Trophoblast cell (in vitro differentiated cells and primary cell): ENCODE measurements at regions not wholly inside any gene's neighbourhood (a gene's known extent, or its start where the extent isn't known, plus 50 kb on each side); places are given as distances from the start of the nearest gene placed in this dataset.

Experiments used
- DNase-seq, 2 donors: peaks; one replicate each; pipeline ENCODE4 v3.0.0-alpha.2; 2016
- H2AFZ ChIP-seq: 2 replicates; pipeline ENCODE4 v1.6.1; 2013; ENCODE audit warnings: low read length, moderate library complexity, mild to moderate bottlenecking; ENCODE audit not compliant: insufficient read depth, poor library complexity
- H2AK5ac ChIP-seq: 2 replicates; pipeline ENCODE4 v1.6.1; 2013; ENCODE audit warnings: mild to moderate bottlenecking, low read length
- H2BK120ac ChIP-seq: 2 replicates; pipeline ENCODE4 v1.6.1; 2013; ENCODE audit warnings: low read length, mild to moderate bottlenecking, moderate library complexity; ENCODE audit not compliant: insufficient read depth, poor library complexity
- H2BK12ac ChIP-seq: 2 replicates; pipeline ENCODE4 v1.6.1; 2013; ENCODE audit warnings: mild to moderate bottlenecking, low read length, moderate library complexity
- H2BK5ac ChIP-seq: 2 replicates; pipeline ENCODE4 v1.6.1; 2013; ENCODE audit warnings: low read length, low read depth, moderate library complexity, mild to moderate bottlenecking; ENCODE audit not compliant: poor library complexity
- H3K14ac ChIP-seq: 2 replicates; pipeline ENCODE4 v1.6.1; 2013; ENCODE audit warnings: mild to moderate bottlenecking, low read length
- H3K18ac ChIP-seq: 2 replicates; pipeline ENCODE4 v1.6.1; 2013; ENCODE audit warnings: mild to moderate bottlenecking, low read length
- H3K23ac ChIP-seq: 2 replicates; pipeline ENCODE4 v1.6.1; 2013; ENCODE audit warnings: low read length
- H3K27ac ChIP-seq: 2 replicates; pipeline ENCODE4 v1.5.1; 2013; ENCODE audit warnings: low read depth, mild to moderate bottlenecking, inconsistent platforms, low read length, moderate library complexity
- H3K27me3 ChIP-seq: 2 replicates; pipeline ENCODE4 v1.6.1; 2013; ENCODE audit warnings: inconsistent platforms, mild to moderate bottlenecking, low read length, moderate library complexity; ENCODE audit not compliant: insufficient read depth
- H3K36me3 ChIP-seq, 2 experiments: 1 replicate in 1 of 2; 2 replicates in 1 of 2; pipeline ENCODE4 v1.6.1; 2013; ENCODE audit warnings: low read length in 2 of 2, mild to moderate bottlenecking in 2 of 2, moderate library complexity in 1 of 2; ENCODE audit not compliant: insufficient read depth in 2 of 2, control insufficient read depth in 1 of 2
- H3K4ac ChIP-seq: 2 replicates; pipeline ENCODE4 v1.6.1; 2013; ENCODE audit warnings: low read depth, mild to moderate bottlenecking, low read length, moderate library complexity
- H3K4me1 ChIP-seq, 2 experiments: 1 replicate in 1 of 2; 2 replicates in 1 of 2; pipeline ENCODE4 v1.6.1; 2013; ENCODE audit warnings: low read length in 2 of 2, mild to moderate bottlenecking in 2 of 2, moderate library complexity in 1 of 2; ENCODE audit not compliant: insufficient read depth in 2 of 2, control insufficient read depth in 1 of 2
- H3K4me2 ChIP-seq: 2 replicates; pipeline ENCODE4 v1.6.1; 2013; ENCODE audit warnings: inconsistent platforms, mild to moderate bottlenecking, low read length, moderate library complexity
- H3K4me3 ChIP-seq: 2 replicates; pipeline ENCODE4 v1.5.1; 2013; ENCODE audit warnings: mild to moderate bottlenecking, low read depth, low read length, inconsistent platforms
- H3K79me1 ChIP-seq: one replicate; pipeline ENCODE4 v1.6.1; 2013; ENCODE audit warnings: low read length
- H3K79me2 ChIP-seq: 2 replicates; pipeline ENCODE4 v1.6.1; 2013; ENCODE audit warnings: low read length, mild to moderate bottlenecking; ENCODE audit not compliant: control insufficient read depth, insufficient read depth, poor library complexity
- H3K9ac ChIP-seq: 2 replicates; pipeline ENCODE4 v1.6.1; 2013; ENCODE audit warnings: mild to moderate bottlenecking, low read length
- H3K9me3 ChIP-seq: 2 replicates; pipeline ENCODE4 v1.6.1; 2013; ENCODE audit warnings: low read depth, mild to moderate bottlenecking, control low read depth, inconsistent platforms, low read length; ENCODE audit not compliant: insufficient read depth
- H4K12ac ChIP-seq: 2 replicates; pipeline ENCODE4 v1.6.1; 2013; ENCODE audit warnings: low read depth, mild to moderate bottlenecking, low read length, moderate library complexity
- H4K8ac ChIP-seq: 2 replicates; pipeline ENCODE4 v1.6.1; 2013; ENCODE audit warnings: low read depth, mild to moderate bottlenecking, low read length, moderate library complexity
- H4K91ac ChIP-seq: one replicate; pipeline ENCODE4 v1.6.1; 2013; ENCODE audit warnings: low read depth, mild to moderate bottlenecking, low read length, moderate library complexity
- WGBS: extraction: QIAGEN DNeasy Blood & Tissue Kit; methylation state at CpG from one replicate; pipeline ENCODE4 v1.1.7; 2013; ENCODE audit warnings: missing lambda C conversion rate; ENCODE audit not compliant: insufficient read length, insufficient coverage; ENCODE audit errors: extremely low coverage; 5-methylcytosine and 5-hydroxymethylcytosine counted together

DNA sequence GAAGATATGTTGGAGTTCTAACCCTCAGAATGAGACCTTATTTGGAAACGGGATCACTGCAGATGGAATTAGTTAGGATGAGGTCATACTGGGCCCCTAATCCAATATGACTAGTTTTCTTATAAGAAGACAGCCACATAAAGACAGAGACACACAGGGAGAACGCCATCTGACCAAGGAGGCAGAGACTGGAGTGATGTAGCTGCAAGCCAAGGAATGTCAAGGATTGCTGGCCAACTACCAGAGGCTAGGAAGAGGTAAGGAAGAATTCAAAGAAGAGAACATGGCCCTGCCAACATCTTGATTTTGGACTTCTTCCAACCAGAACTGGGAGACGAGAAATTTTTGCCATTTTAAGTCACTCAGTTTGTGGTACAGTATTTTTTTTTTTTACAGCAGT lies 152.8 kb upstream of the DIPK2B start:
- H2AFZ ChIP-seq: no peak overlapping the region
- H4K91ac ChIP-seq: no peak overlapping the region
- no peak overlapping the region for H4K8ac ChIP-seq
- H3K9ac ChIP-seq: no peak overlapping the region
- no peak overlapping the region for H3K4me2 ChIP-seq
- no peak overlapping the region for H3K4me3 ChIP-seq
- no peak overlapping the region for H2AK5ac ChIP-seq
- no peak overlapping the region for H3K23ac ChIP-seq
- H3K9me3 ChIP-seq: no peaks in the 10 kb centered on the region
- H3K27me3 ChIP-seq: no peaks in the 10 kb centered on the region
- H3K4me1 ChIP-seq: no peaks in the 10 kb centered on the region
- no peak for DNase-seq
- H2BK120ac ChIP-seq: no peak overlapping the region
- WGBS: no CpG with 5 or more reads among the region's 3 CpGs
- H3K79me1 ChIP-seq: no peaks in the 10 kb centered on the region
- H3K79me2 ChIP-seq: no peaks in the 10 kb centered on the region
- no peak overlapping the region for H3K18ac ChIP-seq
- no peak overlapping the region for H3K4ac ChIP-seq
- H3K14ac ChIP-seq: no peak overlapping the region
- no peak overlapping the region for H4K12ac ChIP-seq
- no peaks in the 10 kb centered on the region for H3K36me3 ChIP-seq
- no peak overlapping the region for H2BK5ac ChIP-seq
- no peak overlapping the region for H2BK12ac ChIP-seq
- H3K27ac ChIP-seq: no peak overlapping the region

DNA sequence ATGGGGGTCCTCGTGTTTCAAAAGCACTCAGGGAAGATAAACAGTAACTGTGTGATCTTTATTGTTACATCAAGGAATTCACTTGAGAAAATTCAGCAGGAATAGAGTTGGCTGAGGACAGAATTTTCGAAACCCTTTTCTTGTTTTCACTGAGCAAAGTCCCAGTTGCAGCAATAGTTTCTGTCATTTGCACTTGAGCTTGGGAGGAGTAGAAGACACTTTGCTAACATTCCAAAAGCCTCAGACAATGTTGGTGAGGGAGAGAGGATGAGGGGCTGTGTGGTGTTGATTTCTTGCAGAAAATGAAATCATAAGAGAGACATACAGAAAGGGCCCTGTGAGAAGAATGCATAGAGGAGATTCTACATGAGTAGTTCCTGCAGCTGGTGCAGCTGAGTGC lies 151.9 kb upstream of the DIPK2B start:
- Histone ChIP-seq H3K79me2 (no peaks in the 10 kb centered on the region), H2AFZ (no peak overlapping the region), H3K4me2 (no peak overlapping the region), H2AK5ac (no peak overlapping the region), H3K79me1 (no peaks in the 10 kb centered on the region), H3K4me3 (no peak overlapping the region), H3K18ac (no peak overlapping the region), H3K4ac (no peak overlapping the region), H3K9ac (no peak overlapping the region), H4K91ac (no peak overlapping the region), H2BK5ac (no peak overlapping the region), H4K12ac (no peak overlapping the region), H3K9me3 (no peaks in the 10 kb centered on the region), H3K27me3 (no peaks in the 10 kb centered on the region), H3K36me3 (no peaks in the 10 kb centered on the region), H4K8ac (no peak overlapping the region), H3K14ac (no peak overlapping the region), H2BK120ac (no peak overlapping the region), H3K27ac (no peak overlapping the region), H3K23ac (no peak overlapping the region), H2BK12ac (no peak overlapping the region), H3K4me1 (no peaks in the 10 kb centered on the region)
- no CpG with 5 or more reads among the region's 2 CpGs for WGBS
- no peak for DNase-seq

DNA sequence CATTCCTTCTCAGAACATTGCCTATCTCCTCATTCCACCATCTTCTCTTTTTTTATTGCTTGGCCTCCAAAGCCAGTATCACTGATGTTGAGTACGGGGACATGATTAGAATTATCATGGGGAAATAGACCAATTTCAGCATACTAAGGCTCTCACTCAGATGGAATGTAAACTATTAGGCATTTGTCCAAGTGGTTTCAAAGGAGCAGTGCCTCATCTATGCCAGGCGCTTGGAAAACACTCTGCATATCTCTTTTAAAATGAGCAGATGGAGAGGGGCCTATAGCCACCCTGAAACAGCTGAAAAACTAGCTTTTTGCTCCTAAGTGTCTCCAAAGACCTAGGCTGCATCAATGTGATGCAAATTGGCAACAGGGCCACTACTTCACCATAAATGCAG lies 150.8 kb upstream of the DIPK2B start:
- Histone ChIP-seq H3K27ac (no peak overlapping the region), H3K4ac (no peak overlapping the region), H3K4me1 (no peaks in the 10 kb centered on the region), H3K4me2 (no peak overlapping the region), H4K91ac (no peak overlapping the region), H2AK5ac (no peak overlapping the region), H3K79me2 (no peaks in the 10 kb centered on the region), H3K27me3 (no peaks in the 10 kb centered on the region), H3K9ac (no peak overlapping the region), H3K9me3 (no peaks in the 10 kb centered on the region), H2AFZ (no peak overlapping the region), H2BK120ac (no peak overlapping the region), H3K79me1 (no peaks in the 10 kb centered on the region), H3K23ac (no peak overlapping the region), H2BK5ac (no peak overlapping the region), H3K36me3 (no peaks in the 10 kb centered on the region), H3K4me3 (no peak overlapping the region), H2BK12ac (no peak overlapping the region), H4K12ac (no peak overlapping the region), H3K18ac (no peak overlapping the region), H3K14ac (no peak overlapping the region), H4K8ac (no peak overlapping the region)
- no CpG with 5 or more reads among the region's 2 CpGs for WGBS
- DNase-seq: no peak

DNA sequence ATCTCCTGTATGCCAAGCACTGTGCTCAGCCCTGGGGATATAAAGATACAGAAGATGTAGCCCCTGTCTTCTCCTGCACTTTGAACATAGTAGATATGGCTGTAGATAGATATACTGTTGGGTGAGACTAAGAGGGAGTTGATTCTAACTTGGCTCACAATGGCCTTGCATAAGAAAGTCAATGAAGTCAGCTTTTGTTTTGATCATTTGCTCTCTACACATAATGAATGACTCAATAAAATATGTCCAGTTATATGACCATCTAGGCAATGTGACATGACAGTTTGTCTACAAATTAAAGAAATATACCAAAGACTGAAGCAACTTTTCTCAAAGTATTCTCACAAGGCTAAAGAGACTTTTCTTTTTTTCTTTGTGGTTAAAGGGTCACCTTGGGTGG lies 147.6 kb upstream of the DIPK2B start:
- Histone ChIP-seq H4K12ac (no peak overlapping the region), H3K18ac (no peak overlapping the region), H3K27ac (no peak overlapping the region), H4K91ac (no peak overlapping the region), H3K4me3 (no peak overlapping the region), H3K27me3 (no peaks in the 10 kb centered on the region), H3K79me2 (no peaks in the 10 kb centered on the region), H3K14ac (no peak overlapping the region), H3K9me3 (no peaks in the 10 kb centered on the region), H2BK5ac (no peak overlapping the region), H3K23ac (no peak overlapping the region), H3K4me1 (no peaks in the 10 kb centered on the region), H2BK12ac (no peak overlapping the region), H2AK5ac (no peak overlapping the region), H3K4me2 (no peak overlapping the region), H2BK120ac (no peak overlapping the region), H3K4ac (no peak overlapping the region), H3K9ac (no peak overlapping the region), H4K8ac (no peak overlapping the region), H3K36me3 (no peaks in the 10 kb centered on the region), H2AFZ (no peak overlapping the region), H3K79me1 (no peaks in the 10 kb centered on the region)
- DNase-seq: no peak

DNA sequence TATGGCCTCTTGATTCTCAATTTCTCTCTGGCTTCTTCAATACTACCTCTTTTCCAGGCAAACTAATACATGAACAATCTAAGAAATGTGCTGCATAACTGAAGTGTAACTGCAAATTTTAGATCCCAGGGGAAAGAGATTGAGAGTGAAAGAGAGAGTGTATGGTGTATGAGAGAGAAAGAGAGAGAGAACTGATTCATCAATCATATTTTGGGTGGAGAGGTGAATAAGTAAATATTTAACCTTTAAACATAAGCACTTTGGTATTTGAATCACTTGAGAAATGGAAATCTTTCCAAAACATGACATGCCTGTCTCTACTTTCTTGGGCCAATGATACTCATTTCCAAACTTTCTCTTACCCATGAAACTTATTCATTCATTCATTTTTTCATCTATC lies 147.2 kb upstream of the DIPK2B start:
- no peak overlapping the region for H2AK5ac ChIP-seq
- no peak overlapping the region for H4K91ac ChIP-seq
- H3K27me3 ChIP-seq: no peaks in the 10 kb centered on the region
- H3K4me3 ChIP-seq: no peak overlapping the region
- no peak overlapping the region for H4K8ac ChIP-seq
- H3K4me1 ChIP-seq: no peaks in the 10 kb centered on the region
- no peaks in the 10 kb centered on the region for H3K9me3 ChIP-seq
- no peak overlapping the region for H4K12ac ChIP-seq
- no peak overlapping the region for H3K23ac ChIP-seq
- H2BK5ac ChIP-seq: no peak overlapping the region
- H2AFZ ChIP-seq: no peak overlapping the region
- H3K36me3 ChIP-seq: no peaks in the 10 kb centered on the region
- no peak overlapping the region for H3K18ac ChIP-seq
- H2BK12ac ChIP-seq: no peak overlapping the region
- H3K27ac ChIP-seq: no peak overlapping the region
- H3K4me2 ChIP-seq: no peak overlapping the region
- H3K79me2 ChIP-seq: no peaks in the 10 kb centered on the region
- no peaks in the 10 kb centered on the region for H3K79me1 ChIP-seq
- H2BK120ac ChIP-seq: no peak overlapping the region
- no peak overlapping the region for H3K4ac ChIP-seq
- H3K14ac ChIP-seq: no peak overlapping the region
- no peak overlapping the region for H3K9ac ChIP-seq
- no peak for DNase-seq
